HFF-Myc (cell line): ENCODE measurements at regions not wholly inside any gene's neighbourhood (a gene's known extent, or its start where the extent isn't known, plus 50 kb on each side); places are given as distances from the start of the nearest gene placed in this dataset.

Experiments
- DNase-seq: peaks from one replicate; pipeline ENCODE4 v3.0.0-alpha.2; 2011; ENCODE audit warnings: low read depth; ENCODE audit errors: extremely low read depth
- H3K4me3 ChIP-seq: replicated peaks from 2 replicates; pipeline ENCODE4 v1.5.1; 2011; ENCODE audit warnings: low read depth, mild to moderate bottlenecking, control low read depth, low read length
- CTCF ChIP-seq: IDR thresholded peaks from 2 replicates; pipeline ENCODE4 v1.5.1; 2012; ENCODE audit warnings: mild to moderate bottlenecking, low read depth, low read length, control low read depth; ENCODE audit errors: missing control alignments

GRCh38 chr5:66518753-66519152 lies 77.4 kb upstream of the MAST4 start:
- no peak overlapping the region for H3K4me3 ChIP-seq
- no peak for TF ChIP-seq CTCF
- DNase-seq, result no peak

GRCh38 chr5:66519626-66520025 lies 76.6 kb upstream of the MAST4 start:
- no peak for DNase-seq
- TF ChIP-seq CTCF, result no peak
- H3K4me3 ChIP-seq, result no peak overlapping the region

DNA sequence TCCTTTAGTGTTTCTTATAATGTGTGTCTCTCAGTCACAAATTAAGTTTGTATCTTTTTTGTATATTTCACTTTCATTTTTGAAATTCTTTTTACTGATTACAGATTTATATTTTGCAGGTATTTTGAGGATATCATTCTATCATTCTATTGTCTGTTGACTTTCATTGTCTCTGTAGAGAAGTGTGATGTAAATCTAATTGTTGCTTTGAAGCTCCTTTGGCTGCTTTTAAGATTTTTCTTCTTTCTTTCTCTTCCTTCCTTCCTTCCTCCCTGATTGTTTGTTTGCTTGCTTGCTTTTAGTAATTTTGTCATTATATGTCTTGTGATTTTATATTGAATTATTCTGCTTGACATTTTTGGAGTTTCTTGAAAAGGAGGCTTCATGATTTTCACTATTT lies 75.3 kb upstream of the MAST4 start:
- no peak for TF ChIP-seq CTCF
- no peak overlapping the region for H3K4me3 ChIP-seq
- DNase-seq, result no peak

GRCh38 chr5:66527478-66528035 lies 68.6 kb upstream of the MAST4 start:
- DNase-seq, result no peak
- TF ChIP-seq CTCF, result no peak
- H3K4me3 ChIP-seq, result no peak overlapping the region

- TF ChIP-seq CTCF, result no peak
- no peak overlapping the region for H3K4me3 ChIP-seq
- no peak for DNase-seq
Observed at GRCh38 chr5:66529182-66529581, 67.0 kb upstream of the MAST4 start.

GRCh38 chr5:66529704-66530103 lies 66.5 kb upstream of the MAST4 start:
- DNase-seq, result no peak
- TF ChIP-seq CTCF, result no peak
- H3K4me3 ChIP-seq, result no peak overlapping the region

DNA sequence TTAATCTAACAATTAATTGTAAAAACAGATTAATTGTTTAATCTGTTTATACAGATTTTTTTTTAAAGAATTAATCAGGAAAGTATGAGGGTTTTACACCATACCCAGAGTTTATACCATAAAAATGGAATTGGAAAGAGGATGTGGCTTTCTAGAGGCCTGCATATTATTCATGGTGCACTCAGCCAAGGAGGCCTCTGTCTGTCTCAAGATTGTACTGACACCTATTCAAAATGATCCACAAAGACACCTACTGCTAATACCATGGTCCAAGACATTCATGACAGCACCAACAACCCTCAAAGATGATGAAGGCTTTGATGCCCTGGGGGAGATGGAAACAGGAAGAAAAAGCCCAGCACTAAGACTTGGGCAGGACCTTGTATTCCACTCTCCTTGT lies 58.1 kb upstream of the MAST4 start:
- DNase-seq, result no peak
- H3K4me3 ChIP-seq, result no peak overlapping the region
- TF ChIP-seq CTCF, result no peak
